A549 (cell line): ENCODE measurements at regions not wholly inside any gene's neighbourhood (a gene's known extent, or its start where the extent isn't known, plus 50 kb on each side); places are given as distances from the start of the nearest gene placed in this dataset.
A peak's percentile ranks its signal among the peaks of the same experiment; 100 is the strongest.

Experiments
- ATAC-seq, 2 experiments: fragments of 200-7000 bp in 1 of 2; fragments of >200 bp in 1 of 2; cut with Nextera tagmentation in 1 of 2; cut with Tn5 transposase in 1 of 2; 3 replicates each; pipeline versions ENCODE4 v1.8.0 to v1.9.1; 2018 to 2020; ENCODE audit warnings: mild to moderate bottlenecking in 1 of 2, moderate library complexity in 1 of 2
- CTCF ChIA-PET: fragments of 300-600 bp; sonication (Branson Sonifier 250); formaldehyde crosslinking; extraction: SDS; loops from one replicate; lab custom pipeline; 2021; ENCODE audit warnings: antibody characterized with exemption, inconsistent platforms; lab: Yijun Ruan, JAX
- POLR2A ChIA-PET: fragments of 350-600 bp; formaldehyde crosslinking; extraction: SDS; loops from one replicate; lab custom pipeline; 2021; ENCODE audit warnings: antibody characterized with exemption, inconsistent platforms; lab: Yijun Ruan, JAX
- DNase-seq, 2 experiments: peaks; one replicate each; pipeline versions ENCODE4 v3.0.0 to v3.0.0-alpha.2; 2011 to 2016; ENCODE audit warnings: low read depth in 1 of 2, low spot score in 1 of 2
- FAIRE-seq: peaks from 2 replicates; lab custom pipeline; 2011; peaks lifted over from hg19 to GRCh38; lab: Jason Lieb, UNC
- H3K27ac ChIP-seq, 2 experiments: fragments of >200 bp; sonication (Bioruptor Twin); formaldehyde crosslinking; 3 replicates each; pipeline ENCODE4 v1.5.1; 2016 to 2017
- H3K4me1 ChIP-seq: fragments of >200 bp; sonication (Bioruptor Twin); formaldehyde crosslinking; 3 replicates; pipeline ENCODE4 v1.6.1; 2016
- H3K4me2 ChIP-seq: fragments of >200 bp; sonication (Bioruptor Twin); formaldehyde crosslinking; 3 replicates; pipeline ENCODE4 v1.6.1; 2016
- H3K4me3 ChIP-seq: fragments of >200 bp; sonication (Bioruptor Twin); formaldehyde crosslinking; 3 replicates; pipeline ENCODE4 v1.5.1; 2016
- H3K9me3 ChIP-seq: fragments of >200 bp; sonication (Bioruptor Twin); formaldehyde crosslinking; 3 replicates; pipeline ENCODE4 v1.6.1; 2016
- BHLHE40 ChIP-seq: IDR thresholded peaks from 2 replicates; pipeline ENCODE4 v1.6.1; 2012; ENCODE audit warnings: low read depth, low read length, inconsistent platforms
- CBX2 ChIP-seq: fragments of 200-600 bp; sonication (generic); IDR thresholded peaks from 2 replicates; pipeline ENCODE4 v1.6.1; 2016; ENCODE audit warnings: low read depth, mild to moderate bottlenecking, borderline replicate concordance
- EHF ChIP-seq: fragments of 250-450 bp; sonication (Bioruptor Pico); IDR thresholded peaks from 2 replicates; pipeline ENCODE4 v1.5.0; 2020; ENCODE audit warnings: mild to moderate bottlenecking
- EHMT2 ChIP-seq: fragments of 200-600 bp; sonication (generic); IDR thresholded peaks from 2 replicates; pipeline ENCODE4 v1.6.1; 2016; ENCODE audit warnings: antibody characterized with exemption, low read depth, mild to moderate bottlenecking, moderate library complexity
- EP300 ChIP-seq, 2 experiments: fragments of >200 bp; sonication (Bioruptor Twin); formaldehyde crosslinking; IDR thresholded peaks; 2 replicates in 1 of 2; 3 replicates in 1 of 2; pipeline ENCODE4 v1.6.1; 2016 to 2017
- FOSL2 ChIP-seq, 2 experiments: fragments of 450-650 bp in 1 of 2; fragments of >200 bp in 1 of 2; sonication (Bioruptor Twin) in 1 of 2; formaldehyde crosslinking; IDR thresholded peaks; 2 replicates each; pipeline versions ENCODE4 v1.5.0 to v1.6.1; 2016 to 2020; ENCODE audit warnings: mild to moderate bottlenecking in 1 of 2, moderate library complexity in 1 of 2
- FOXS1 ChIP-seq: fragments of 250-450 bp; sonication (Bioruptor Pico); IDR thresholded peaks from 2 replicates; pipeline ENCODE4 v1.5.0; 2020; ENCODE audit warnings: mild to moderate bottlenecking, moderate library complexity
- HOXA7 ChIP-seq: fragments of 250-450 bp; sonication (Bioruptor Pico); IDR thresholded peaks from 2 replicates; pipeline ENCODE4 v1.5.0; 2020; ENCODE audit warnings: mild to moderate bottlenecking, moderate library complexity
- HOXB5 ChIP-seq: fragments of 250-450 bp; sonication (Bioruptor Pico); IDR thresholded peaks from 2 replicates; pipeline ENCODE4 v1.5.0; 2020; ENCODE audit warnings: mild to moderate bottlenecking, moderate library complexity
- JUN ChIP-seq, 2 experiments: fragments of >200 bp; sonication (Bioruptor Twin); formaldehyde crosslinking; IDR thresholded peaks; 2 replicates in 1 of 2; 3 replicates in 1 of 2; pipeline ENCODE4 v1.6.1; 2016 to 2017
- KDM5A ChIP-seq: fragments of 200-600 bp; sonication (generic); IDR thresholded peaks from 2 replicates; pipeline ENCODE4 v1.6.1; 2016; ENCODE audit warnings: antibody characterized with exemption, mild to moderate bottlenecking
- MAFK ChIP-seq: fragments of 450-650 bp; IDR thresholded peaks from 2 replicates; pipeline ENCODE4 v1.6.1; 2014; ENCODE audit not compliant: partially characterized antibody
- NFE2L2 ChIP-seq: fragments of 150-350 bp; conservative IDR thresholded peaks from 2 replicates; pipeline ENCODE4 v1.6.1; 2014; ENCODE audit warnings: low read length
- NR3C1 ChIP-seq: fragments of >200 bp; sonication (Bioruptor Twin); formaldehyde crosslinking; IDR thresholded peaks from 3 replicates; pipeline ENCODE4 v1.6.1; 2017
- RAD21 ChIP-seq, 2 experiments: fragments of >200 bp in 1 of 2; sonication (Bioruptor Twin) in 1 of 2; formaldehyde crosslinking in 1 of 2; IDR thresholded peaks in 1 of 2; conservative IDR thresholded peaks in 1 of 2; 2 replicates in 1 of 2; 3 replicates in 1 of 2; pipeline ENCODE4 v1.6.1; 2012 to 2018; ENCODE audit warnings: inconsistent platforms in 1 of 2
- SREBF2 ChIP-seq: fragments of 450-650 bp; IDR thresholded peaks from 2 replicates; pipeline ENCODE4 v1.6.1; 2014; ENCODE audit warnings: mild to moderate bottlenecking, moderate library complexity
- TP53 ChIP-seq: fragments of 250-450 bp; sonication (Bioruptor Pico); IDR thresholded peaks from 2 replicates; pipeline ENCODE4 v1.5.0; 2021; ENCODE audit warnings: mild to moderate bottlenecking, moderate library complexity
- ZFP36 ChIP-seq: fragments of 450-650 bp; IDR thresholded peaks from 2 replicates; pipeline ENCODE4 v1.6.1; 2014; ENCODE audit warnings: borderline replicate concordance; ENCODE audit not compliant: partially characterized antibody
- ZNF302 ChIP-seq: fragments of 250-450 bp; sonication (Bioruptor Pico); IDR thresholded peaks from 2 replicates; pipeline ENCODE4 v1.9.0; 2021; ENCODE audit warnings: inconsistent platforms, mild to moderate bottlenecking, moderate library complexity
- ZSCAN20 ChIP-seq: fragments of 250-450 bp; sonication (Bioruptor Pico); IDR thresholded peaks from 2 replicates; pipeline ENCODE4 v1.8.0; 2022; ENCODE audit warnings: mild to moderate bottlenecking, moderate library complexity
- WGBS: methylation state at CpG from one replicate; pipeline ENCODE4 v1.1.6; 2017; ENCODE audit errors: missing lambda C conversion rate; 5-methylcytosine and 5-hydroxymethylcytosine counted together
- TF ChIP-seq, protein P1 (sequence below): fragments of 250-450 bp; sonication (Bioruptor Pico); IDR thresholded peaks from 2 replicates; pipeline ENCODE4 v1.5.0; 2020; ENCODE audit warnings: low read depth, mild to moderate bottlenecking, moderate library complexity
- TF ChIP-seq, protein P2 (sequence below): fragments of >200 bp; sonication (Bioruptor Twin); formaldehyde crosslinking; IDR thresholded peaks from 3 replicates; pipeline ENCODE4 v1.6.1; 2016
- TF ChIP-seq, protein P3 (sequence below): IDR thresholded peaks from 2 replicates; pipeline ENCODE4 v1.6.1; 2012
- TF ChIP-seq, protein P4 (sequence below): fragments of >200 bp; sonication (Bioruptor Twin); formaldehyde crosslinking; IDR thresholded peaks from 2 replicates; pipeline ENCODE4 v1.6.1; 2016

DNA sequence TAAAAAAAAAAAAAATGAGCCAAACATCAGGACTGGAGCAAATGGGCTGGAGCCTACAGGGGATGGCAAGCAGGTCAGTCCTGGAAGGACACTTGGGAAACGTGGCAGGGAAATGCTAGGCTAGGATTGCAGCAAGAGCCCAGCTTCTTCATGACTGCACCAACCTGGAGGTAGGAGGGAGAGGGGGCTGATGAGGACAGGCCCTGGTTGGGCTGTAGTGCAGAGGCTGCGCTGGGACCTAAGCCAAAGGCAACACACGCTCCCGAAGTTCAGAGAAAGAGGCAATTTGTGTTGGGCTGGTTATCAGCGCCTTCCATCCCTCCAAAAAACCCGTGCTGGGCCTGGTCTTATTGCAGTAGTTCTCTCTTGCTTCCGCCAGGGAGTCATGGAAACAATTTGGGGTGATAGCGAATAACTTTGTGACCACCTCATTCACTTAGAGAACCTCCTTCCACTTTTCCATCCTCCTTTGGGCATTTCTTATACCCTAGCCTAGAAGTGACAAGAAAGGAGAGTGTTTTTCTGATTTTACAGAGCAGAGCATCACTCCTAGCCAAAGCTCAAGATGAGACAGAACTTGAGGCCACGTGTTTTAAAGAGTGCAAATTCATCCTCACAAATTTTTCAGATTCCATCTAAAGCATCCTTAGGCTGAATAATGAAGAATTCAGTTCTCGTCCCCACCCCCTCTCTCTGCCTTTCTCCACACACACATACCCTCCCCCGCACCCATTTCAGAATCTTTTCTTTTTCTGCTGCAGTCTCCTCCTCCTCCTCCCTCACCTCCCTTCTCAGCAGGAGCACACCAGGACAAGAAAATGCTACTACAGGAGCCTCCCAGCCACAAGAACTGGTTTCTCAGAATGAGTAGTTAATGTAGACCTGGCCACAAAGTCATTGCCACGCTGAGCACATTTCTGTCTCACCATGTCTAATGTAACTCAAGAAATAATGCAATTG lies 61.3 kb upstream of the CALM2 start:
- Histone ChIP-seq H3K27ac (peak overlapping the region in 1 of 2 experiments; percentile 13; a peak in 1 of 6 replicates), H3K4me1 (peaks cover 16% of the 10 kb centered on the region), H3K4me3 (no peak overlapping the region), H3K9me3 (no peaks in the 10 kb centered on the region), H3K4me2 (no peak overlapping the region)
- no peak for DNase-seq
- no peak for ATAC-seq
- FAIRE-seq: no peak
- TF ChIP-seq JUN (IDR thresholded peaks at IDR 0.05) (no peak), ZNF302 (CRISPR knock-in tag) (no peak), HOXA7 (no peak), ZSCAN20 (CRISPR knock-in tag) (no peak), SREBF2 (no peak), HOXB5 (CRISPR knock-in tag) (no peak), NFE2L2 (no peak), FOXS1 (CRISPR knock-in tag) (no peak), TP53 (CRISPR knock-in tag) (no peak), FOSL2 (IDR thresholded peaks at IDR 0.05) (no peak), FOSL2 (CRISPR knock-in tag; IDR thresholded peaks at IDR 0.05) (no peak)
- TF ChIP-seq, protein P1, sequence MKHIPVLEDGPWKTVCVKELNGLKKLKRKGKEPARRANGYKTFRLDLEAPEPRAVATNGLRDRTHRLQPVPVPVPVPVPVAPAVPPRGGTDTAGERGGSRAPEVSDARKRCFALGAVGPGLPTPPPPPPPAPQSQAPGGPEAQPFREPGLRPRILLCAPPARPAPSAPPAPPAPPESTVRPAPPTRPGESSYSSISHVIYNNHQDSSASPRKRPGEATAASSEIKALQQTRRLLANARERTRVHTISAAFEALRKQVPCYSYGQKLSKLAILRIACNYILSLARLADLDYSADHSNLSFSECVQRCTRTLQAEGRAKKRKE (CRISPR knock-in tag): no peak
- TF ChIP-seq, protein P2, sequence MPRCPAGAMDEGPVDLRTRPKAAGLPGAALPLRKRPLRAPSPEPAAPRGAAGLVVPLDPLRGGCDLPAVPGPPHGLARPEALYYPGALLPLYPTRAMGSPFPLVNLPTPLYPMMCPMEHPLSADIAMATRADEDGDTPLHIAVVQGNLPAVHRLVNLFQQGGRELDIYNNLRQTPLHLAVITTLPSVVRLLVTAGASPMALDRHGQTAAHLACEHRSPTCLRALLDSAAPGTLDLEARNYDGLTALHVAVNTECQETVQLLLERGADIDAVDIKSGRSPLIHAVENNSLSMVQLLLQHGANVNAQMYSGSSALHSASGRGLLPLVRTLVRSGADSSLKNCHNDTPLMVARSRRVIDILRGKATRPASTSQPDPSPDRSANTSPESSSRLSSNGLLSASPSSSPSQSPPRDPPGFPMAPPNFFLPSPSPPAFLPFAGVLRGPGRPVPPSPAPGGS: no peak
- TF ChIP-seq, protein P3, sequence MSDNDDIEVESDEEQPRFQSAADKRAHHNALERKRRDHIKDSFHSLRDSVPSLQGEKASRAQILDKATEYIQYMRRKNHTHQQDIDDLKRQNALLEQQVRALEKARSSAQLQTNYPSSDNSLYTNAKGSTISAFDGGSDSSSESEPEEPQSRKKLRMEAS: no peak
- 85% methylated on average over 12 of the region's 12 CpGs for WGBS
- POLR2A ChIA-PET: no interaction called here
- CTCF ChIA-PET: interaction anchor here (1.7 to 3.7 kb wide), 2 partner anchors 9 to 85 kb away, joined by 10 to 34 read pairs; no protein-coding TSS in a partner anchor

DNA sequence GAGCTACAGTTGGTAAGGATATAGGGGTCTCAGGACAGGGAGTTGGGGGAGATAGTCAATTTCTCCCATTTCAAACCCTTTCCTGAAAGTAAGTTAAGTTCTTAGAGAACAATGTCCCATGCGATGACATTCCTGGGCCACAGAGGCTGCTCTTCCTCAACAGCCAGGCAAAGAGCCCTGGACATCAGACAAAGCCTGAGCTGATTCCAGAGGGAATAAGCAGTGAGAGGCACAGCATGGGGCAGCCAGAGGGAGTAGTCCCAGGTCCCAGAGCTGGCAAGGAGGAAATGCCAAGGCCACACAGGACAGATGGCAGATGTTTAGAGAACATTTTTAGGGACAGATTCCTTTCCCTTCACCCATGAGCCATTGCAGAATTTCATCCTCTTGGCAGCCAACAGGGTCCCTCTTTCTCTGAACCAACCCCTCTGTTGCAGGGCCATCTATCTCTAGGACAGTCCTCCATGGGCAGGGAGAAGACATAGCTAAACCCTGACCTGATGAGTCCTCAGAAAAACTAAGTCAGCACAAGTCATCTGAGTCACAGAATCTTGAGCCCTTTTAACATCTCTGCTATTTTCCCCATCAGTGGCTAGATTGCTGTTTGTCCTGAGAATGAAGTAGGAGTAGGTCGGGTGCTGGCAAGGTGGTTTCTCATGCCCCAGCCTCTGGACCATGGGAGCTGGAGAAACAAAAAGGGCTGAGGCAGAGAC lies 60.3 kb upstream of the CALM2 start:
- FAIRE-seq (no peak), DNase-seq (no peak), ATAC-seq (peak; percentile 28 to 32; a peak in 3 of 6 replicates)
- Histone ChIP-seq H3K4me2 (no peak overlapping the region), H3K4me3 (no peak overlapping the region), H3K27ac (peak overlapping the region in 1 of 2 experiments; percentile 23; a peak in 2 of 6 replicates), H3K4me1 (peaks cover 17% of the 10 kb centered on the region), H3K9me3 (no peaks in the 10 kb centered on the region)
- ChIA-PET CTCF (interaction anchor here (0.5 to 0.8 kb wide), 2 partner anchors 18 to 43 kb away, joined by 3 to 5 read pairs; no protein-coding TSS in a partner anchor), POLR2A (no interaction called here)
- 86% methylated on average over 2 of the region's 2 CpGs for WGBS
- no peak for TF ChIP-seq SREBF2
- no peak for TF ChIP-seq RAD21 (conservative IDR thresholded peaks at IDR 0.05 in 1 of 2, IDR thresholded peaks at IDR 0.05 in 1 of 2)
- no peak for TF ChIP-seq ZFP36
- no peak for TF ChIP-seq BHLHE40
- no peak for TF ChIP-seq EP300 (IDR thresholded peaks at IDR 0.05)
- TF ChIP-seq MAFK: no peak
- no peak for TF ChIP-seq NR3C1
- TF ChIP-seq CBX2: no peak
- TF ChIP-seq EHMT2: no peak
- TF ChIP-seq, protein P4, sequence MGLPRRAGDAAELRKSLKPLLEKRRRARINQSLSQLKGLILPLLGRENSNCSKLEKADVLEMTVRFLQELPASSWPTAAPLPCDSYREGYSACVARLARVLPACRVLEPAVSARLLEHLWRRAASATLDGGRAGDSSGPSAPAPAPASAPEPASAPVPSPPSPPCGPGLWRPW: no peak
- no peak for TF ChIP-seq KDM5A
- TF ChIP-seq EHF (CRISPR knock-in tag): no peak
- TF ChIP-seq JUN (IDR thresholded peaks at IDR 0.05): no peak
